Neutrophil (primary cell): ENCODE measurements at regions not wholly inside any gene's neighbourhood (a gene's known extent, or its start where the extent isn't known, plus 50 kb on each side); places are given as distances from the start of the nearest gene placed in this dataset.

Source experiments
- H3K27ac ChIP-seq: fragments of 200-600 bp; sonication (generic); 2 replicates; pipeline ENCODE4 v1.5.1; 2016; ENCODE audit warnings: mild to moderate bottlenecking, moderate library complexity
- H3K27me3 ChIP-seq: fragments of 200-600 bp; sonication (generic); 2 replicates; pipeline ENCODE4 v1.6.0; 2016; ENCODE audit warnings: mild to moderate bottlenecking
- H3K36me3 ChIP-seq: fragments of 200-600 bp; sonication (generic); 2 replicates; pipeline ENCODE4 v1.5.1; 2017
- H3K4me1 ChIP-seq, 2 experiments: fragments of 200-600 bp in 1 of 2; sonication (generic) in 1 of 2; 1 replicate in 1 of 2; 2 replicates in 1 of 2; pipeline versions ENCODE4 v1.5.1 to v1.6.1; 2013 to 2016; ENCODE audit warnings: low read depth in 1 of 2, low read length in 1 of 2, mild to moderate bottlenecking in 1 of 2, moderate library complexity in 1 of 2; ENCODE audit not compliant: control insufficient read depth in 1 of 2, insufficient read depth in 1 of 2
- H3K4me3 ChIP-seq, 2 experiments: fragments of 200-600 bp in 1 of 2; sonication (generic) in 1 of 2; 1 replicate in 1 of 2; 2 replicates in 1 of 2; pipeline ENCODE4 v1.5.1; 2013 to 2016; ENCODE audit warnings: low read depth in 1 of 2, low read length in 1 of 2, mild to moderate bottlenecking in 1 of 2, moderate library complexity in 1 of 2
- H3K9me3 ChIP-seq: fragments of 200-600 bp; sonication (generic); 2 replicates; pipeline ENCODE4 v1.5.1; 2016
- TF ChIP-seq, protein P1 (sequence below): fragments of 200-600 bp; sonication (generic); IDR thresholded peaks from 2 replicates; pipeline ENCODE4 v1.5.1; 2016; ENCODE audit warnings: antibody characterized with exemption

DNA sequence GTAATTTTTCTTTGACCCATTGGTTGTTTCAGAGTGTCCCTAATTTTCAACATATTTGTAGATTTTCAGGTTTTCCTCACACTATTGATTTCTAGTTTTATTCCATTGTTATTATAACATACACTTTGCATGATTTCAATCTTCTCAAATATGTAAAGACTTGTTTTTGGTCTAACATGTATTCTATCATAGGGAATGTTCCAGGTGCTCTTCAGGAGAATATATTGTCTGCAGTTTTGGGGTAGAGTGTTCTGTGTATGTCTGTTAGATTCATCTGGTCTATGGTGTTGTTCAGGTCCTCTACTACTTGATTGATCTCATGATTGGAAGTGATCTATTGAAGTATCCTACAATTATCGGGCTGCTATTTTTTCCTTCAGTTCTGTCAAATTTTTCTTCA lies 440.9 kb upstream of the MIR17HG start:
- Histone ChIP-seq H3K4me3 (no peak overlapping the region), H3K4me1 (no peaks in the 10 kb centered on the region), H3K27me3 (no peaks in the 10 kb centered on the region), H3K36me3 (no peaks in the 10 kb centered on the region), H3K27ac (no peak overlapping the region), H3K9me3 (no peaks in the 10 kb centered on the region)
- TF ChIP-seq, protein P1, sequence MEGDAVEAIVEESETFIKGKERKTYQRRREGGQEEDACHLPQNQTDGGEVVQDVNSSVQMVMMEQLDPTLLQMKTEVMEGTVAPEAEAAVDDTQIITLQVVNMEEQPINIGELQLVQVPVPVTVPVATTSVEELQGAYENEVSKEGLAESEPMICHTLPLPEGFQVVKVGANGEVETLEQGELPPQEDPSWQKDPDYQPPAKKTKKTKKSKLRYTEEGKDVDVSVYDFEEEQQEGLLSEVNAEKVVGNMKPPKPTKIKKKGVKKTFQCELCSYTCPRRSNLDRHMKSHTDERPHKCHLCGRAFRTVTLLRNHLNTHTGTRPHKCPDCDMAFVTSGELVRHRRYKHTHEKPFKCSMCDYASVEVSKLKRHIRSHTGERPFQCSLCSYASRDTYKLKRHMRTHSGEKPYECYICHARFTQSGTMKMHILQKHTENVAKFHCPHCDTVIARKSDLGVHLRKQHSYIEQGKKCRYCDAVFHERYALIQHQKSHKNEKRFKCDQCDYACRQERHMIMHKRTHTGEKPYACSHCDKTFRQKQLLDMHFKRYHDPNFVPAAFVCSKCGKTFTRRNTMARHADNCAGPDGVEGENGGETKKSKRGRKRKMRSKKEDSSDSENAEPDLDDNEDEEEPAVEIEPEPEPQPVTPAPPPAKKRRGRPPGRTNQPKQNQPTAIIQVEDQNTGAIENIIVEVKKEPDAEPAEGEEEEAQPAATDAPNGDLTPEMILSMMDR, result no peak

- Histone ChIP-seq H3K36me3 (no peaks in the 10 kb centered on the region), H3K9me3 (no peaks in the 10 kb centered on the region), H3K4me3 (no peak overlapping the region), H3K27ac (no peak overlapping the region), H3K4me1 (no peaks in the 10 kb centered on the region), H3K27me3 (no peaks in the 10 kb centered on the region)
- TF ChIP-seq, protein P1, result no peak
Measured at GRCh38 chr13:90908792-90909191, 438.7 kb upstream of the MIR17HG start.

DNA sequence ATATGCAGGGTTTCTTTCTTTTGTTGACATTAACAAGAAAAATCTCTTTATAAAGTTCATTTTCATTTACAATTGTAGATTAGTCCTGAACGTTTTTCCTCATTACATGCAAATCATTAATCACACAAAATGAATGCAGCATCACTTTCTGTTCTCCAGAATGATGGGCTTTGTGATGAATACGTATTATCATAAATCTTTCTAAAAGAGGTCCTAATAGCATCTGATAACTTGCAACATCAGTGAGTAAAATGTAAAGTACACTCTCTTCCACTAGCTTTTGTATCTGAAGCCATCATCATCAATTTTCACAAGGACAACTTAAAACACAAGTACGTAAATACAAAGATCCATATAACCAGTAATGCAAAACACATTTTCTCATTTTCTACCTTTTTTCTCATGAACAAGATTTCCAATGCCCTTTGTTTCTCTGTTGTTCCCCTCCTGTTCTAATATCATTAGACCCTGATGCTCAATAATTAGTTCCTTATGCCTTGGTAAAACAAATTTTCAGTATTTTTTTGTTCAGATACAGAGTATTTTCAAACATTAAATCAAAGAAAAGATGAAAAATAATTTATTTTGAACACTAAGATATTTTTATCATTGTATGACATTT lies 437.4 kb upstream of the MIR17HG start:
- no peak overlapping the region for H3K27ac ChIP-seq
- no peaks in the 10 kb centered on the region for H3K4me1 ChIP-seq
- TF ChIP-seq, protein P1, result no peak
- no peak overlapping the region for H3K4me3 ChIP-seq
- no peaks in the 10 kb centered on the region for H3K9me3 ChIP-seq
- H3K36me3 ChIP-seq, result no peaks in the 10 kb centered on the region
- H3K27me3 ChIP-seq, result no peaks in the 10 kb centered on the region

GRCh38 chr13:90912247-90912646 lies 435.2 kb upstream of the MIR17HG start:
- TF ChIP-seq, protein P1, result no peak
- H3K27me3 ChIP-seq, result no peaks in the 10 kb centered on the region
- no peaks in the 10 kb centered on the region for H3K9me3 ChIP-seq
- no peaks in the 10 kb centered on the region for H3K36me3 ChIP-seq
- H3K27ac ChIP-seq, result no peak overlapping the region
- no peaks in the 10 kb centered on the region for H3K4me1 ChIP-seq
- no peak overlapping the region for H3K4me3 ChIP-seq

- TF ChIP-seq, protein P1, result no peak
- Histone ChIP-seq H3K4me3 (no peak overlapping the region), H3K4me1 (no peaks in the 10 kb centered on the region), H3K36me3 (no peaks in the 10 kb centered on the region), H3K27me3 (no peaks in the 10 kb centered on the region), H3K27ac (no peak overlapping the region), H3K9me3 (no peaks in the 10 kb centered on the region)
Measured at GRCh38 chr13:90918536-90918935, 429.0 kb upstream of the MIR17HG start.
